HG03135 (cell line): ENCODE measurements at regions not wholly inside any gene's neighbourhood (a gene's known extent, or its start where the extent isn't known, plus 50 kb on each side); places are given as distances from the start of the nearest gene placed in this dataset.

Experiments used
- ATAC-seq: cut with Tn5 transposase; IDR thresholded peaks from one replicate; pipeline ENCODE4 v1.9.1; 2021; ENCODE audit warnings: mild to moderate bottlenecking, moderate library complexity; ENCODE audit not compliant: unreplicated experiment

GRCh38 chr4:80145739-80146138 lies 51.6 kb upstream of the PRDM8 start:
- ATAC-seq, result no peak

- ATAC-seq, result no peak
Measured at GRCh38 chr4:80144676-80145470, 52.4 kb upstream of the PRDM8 start.

- ATAC-seq, result no peak
Measured at GRCh38 chr4:80143307-80143679, 54.0 kb upstream of the PRDM8 start.

GRCh38 chr4:80142394-80143306 lies 54.7 kb upstream of the PRDM8 start:
- ATAC-seq, result no peak

DNA sequence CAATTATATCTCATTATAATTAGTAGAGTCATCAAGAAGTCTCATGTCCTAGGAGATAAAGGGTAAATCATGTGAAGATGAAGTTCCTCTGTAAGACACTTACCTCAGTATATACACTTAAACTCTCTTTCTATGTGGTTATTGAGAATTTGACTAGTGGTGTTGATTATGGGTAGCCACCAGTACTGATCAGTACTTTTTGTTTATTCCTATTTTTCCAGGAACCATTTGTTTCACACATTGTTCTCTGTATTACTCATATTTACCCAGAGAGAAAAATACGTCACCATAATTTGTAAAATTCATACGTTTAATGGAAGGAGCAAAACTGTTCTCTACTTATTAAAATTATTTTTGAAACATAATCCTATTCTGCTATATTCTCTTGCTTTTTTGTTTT lies 55.8 kb upstream of the PRDM8 start:
- no peak for ATAC-seq

DNA sequence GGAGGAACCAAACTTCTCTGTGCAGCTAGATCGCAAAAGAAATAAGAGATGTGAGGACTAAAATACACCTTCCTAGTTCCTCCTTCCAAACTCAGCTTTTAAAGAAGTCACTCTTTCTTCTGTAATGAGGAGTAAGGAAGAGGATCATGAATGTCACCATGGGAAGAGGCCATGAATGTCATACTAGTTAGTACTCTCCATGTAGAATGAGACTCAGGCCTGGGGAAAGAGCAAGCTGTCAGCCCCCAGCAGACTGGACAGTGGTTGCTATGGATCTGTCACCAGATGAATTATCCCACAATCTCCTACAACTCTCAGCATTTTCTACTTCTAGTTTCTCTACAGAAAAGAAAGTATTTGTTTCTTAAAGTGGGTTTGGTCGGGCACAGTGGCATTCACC lies 57.1 kb upstream of the PRDM8 start:
- no peak for ATAC-seq

GRCh38 chr4:80139671-80140070 lies 57.6 kb upstream of the PRDM8 start:
- no peak for ATAC-seq

DNA sequence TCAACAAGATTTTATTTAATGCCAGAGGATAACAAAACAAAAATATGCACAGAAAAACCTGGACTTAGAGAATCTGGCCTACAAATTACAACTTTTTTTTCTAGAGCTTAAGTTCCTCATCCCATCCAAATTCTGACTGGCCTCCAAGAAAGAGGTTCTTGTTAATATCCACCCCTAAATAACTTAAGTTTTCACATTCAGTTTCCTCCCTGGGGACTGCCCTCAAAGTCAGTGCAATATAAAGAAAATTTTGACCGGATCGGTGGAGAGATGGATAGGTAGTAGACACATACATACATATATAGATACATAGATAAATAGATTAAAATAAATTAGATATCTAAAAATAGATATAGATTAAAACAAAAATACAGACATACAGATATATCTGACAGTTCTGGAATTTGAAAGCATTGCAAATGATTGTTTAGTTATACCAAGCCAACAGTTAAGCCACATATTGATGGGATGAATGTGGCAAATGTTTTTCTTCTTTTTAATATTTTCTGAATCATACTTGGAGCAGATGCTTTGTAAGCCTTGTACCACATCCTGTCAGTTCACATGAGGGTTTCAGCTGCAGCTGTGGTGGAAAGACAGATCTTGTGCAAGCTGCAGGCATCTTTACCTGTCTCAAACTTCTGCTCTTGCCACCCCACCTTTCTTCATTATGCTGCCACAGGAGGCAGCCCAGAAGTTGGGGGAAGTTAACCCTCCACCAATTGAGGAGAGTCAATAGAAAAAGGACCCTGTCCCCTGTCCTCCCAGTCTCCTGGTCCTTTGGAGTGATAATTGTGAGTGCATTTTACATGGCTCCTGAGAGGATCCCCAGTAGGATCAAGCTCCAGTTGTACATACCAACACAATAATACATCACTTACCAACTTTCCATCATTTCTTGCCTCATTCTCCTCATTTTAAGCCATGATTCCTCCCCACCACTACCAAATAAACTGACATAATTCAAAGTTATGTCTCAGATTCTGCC lies 58.5 kb upstream of the PRDM8 start:
- ATAC-seq, result peak; percentile 99

- ATAC-seq, result no peak
Measured at GRCh38 chr4:80137631-80138030, 59.7 kb upstream of the PRDM8 start.

- ATAC-seq, result no peak
Measured at GRCh38 chr4:80136270-80136669, 61.0 kb upstream of the PRDM8 start.

GRCh38 chr4:80135702-80136058 lies 61.6 kb upstream of the PRDM8 start:
- no peak for ATAC-seq

GRCh38 chr4:80134936-80135701 lies 62.1 kb upstream of the ANTXR2 start:
- ATAC-seq, result no peak

DNA sequence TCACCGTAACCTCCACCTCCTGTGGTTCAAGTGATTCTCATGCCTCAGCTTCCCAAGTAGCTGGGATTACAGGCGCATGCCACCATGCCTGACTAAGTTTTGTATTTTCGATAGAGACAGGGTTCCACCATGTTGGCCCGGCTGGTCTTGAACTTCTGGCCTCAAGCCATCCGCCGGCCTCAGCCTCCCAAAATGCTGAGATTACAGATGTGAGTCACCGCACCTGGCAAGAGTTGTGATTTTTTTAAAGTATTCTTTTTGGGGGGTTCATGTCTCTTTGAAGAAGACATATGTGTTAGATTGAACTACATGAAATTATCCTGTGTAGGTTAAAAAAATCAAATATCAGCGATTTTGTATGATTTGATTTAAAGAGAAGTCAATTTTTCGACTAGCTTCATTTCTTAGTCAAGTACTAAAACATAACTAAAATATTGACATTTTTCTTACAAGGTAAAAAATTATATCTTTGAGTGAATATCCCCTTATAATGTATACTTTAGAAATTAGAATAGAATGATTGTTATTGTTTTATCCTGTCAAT lies 60.3 kb upstream of the ANTXR2 start:
- no peak for ATAC-seq

- ATAC-seq, result no peak
Measured at GRCh38 chr4:80129785-80130184, 56.8 kb upstream of the ANTXR2 start.

GRCh38 chr4:80128941-80129340 lies 55.9 kb upstream of the ANTXR2 start:
- ATAC-seq, result no peak

DNA sequence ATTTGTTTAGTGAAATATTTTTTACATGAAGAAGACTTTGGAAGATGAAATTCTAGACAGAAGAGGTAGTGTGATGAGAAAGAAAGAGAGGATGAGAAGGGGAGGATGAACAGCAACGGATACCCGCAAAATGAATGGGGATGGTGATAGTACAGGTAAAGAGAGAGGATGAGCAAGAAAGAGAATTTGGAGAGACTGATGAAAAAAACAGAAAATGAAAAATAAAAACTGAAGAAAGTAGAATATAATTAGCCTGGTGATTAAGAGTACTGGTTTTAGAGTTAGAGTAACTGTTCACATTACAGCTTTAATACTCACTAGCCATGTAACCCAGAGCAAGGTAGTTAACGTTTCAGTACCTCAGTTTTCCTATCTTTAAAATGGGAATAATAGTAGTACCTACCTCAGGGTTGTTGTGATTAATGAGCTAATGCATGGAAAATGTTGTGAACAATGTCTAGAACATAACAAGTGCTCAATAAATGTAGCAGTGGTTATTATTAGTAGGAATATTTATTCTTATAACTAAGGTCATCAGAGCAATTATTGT lies 54.9 kb upstream of the ANTXR2 start:
- ATAC-seq, result no peak

DNA sequence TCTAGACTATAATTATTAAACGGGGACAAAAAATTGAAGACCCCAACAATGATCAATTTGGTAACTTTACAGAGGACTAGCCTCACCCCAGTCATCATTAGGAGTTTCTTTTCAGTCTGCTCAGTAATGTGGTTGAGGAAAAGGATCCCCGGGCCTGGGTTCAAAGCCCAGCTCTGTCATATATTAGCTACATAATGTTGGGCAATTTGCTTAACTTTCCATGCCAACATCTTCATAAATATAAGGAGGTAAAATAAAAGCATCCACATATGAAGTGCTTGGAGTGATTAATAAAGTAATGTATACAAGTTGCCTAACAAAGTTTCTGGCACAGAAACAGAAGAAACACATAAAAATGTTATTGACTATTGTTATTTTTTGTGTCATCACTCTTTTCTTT lies 53.4 kb upstream of the ANTXR2 start:
- no peak for ATAC-seq

DNA sequence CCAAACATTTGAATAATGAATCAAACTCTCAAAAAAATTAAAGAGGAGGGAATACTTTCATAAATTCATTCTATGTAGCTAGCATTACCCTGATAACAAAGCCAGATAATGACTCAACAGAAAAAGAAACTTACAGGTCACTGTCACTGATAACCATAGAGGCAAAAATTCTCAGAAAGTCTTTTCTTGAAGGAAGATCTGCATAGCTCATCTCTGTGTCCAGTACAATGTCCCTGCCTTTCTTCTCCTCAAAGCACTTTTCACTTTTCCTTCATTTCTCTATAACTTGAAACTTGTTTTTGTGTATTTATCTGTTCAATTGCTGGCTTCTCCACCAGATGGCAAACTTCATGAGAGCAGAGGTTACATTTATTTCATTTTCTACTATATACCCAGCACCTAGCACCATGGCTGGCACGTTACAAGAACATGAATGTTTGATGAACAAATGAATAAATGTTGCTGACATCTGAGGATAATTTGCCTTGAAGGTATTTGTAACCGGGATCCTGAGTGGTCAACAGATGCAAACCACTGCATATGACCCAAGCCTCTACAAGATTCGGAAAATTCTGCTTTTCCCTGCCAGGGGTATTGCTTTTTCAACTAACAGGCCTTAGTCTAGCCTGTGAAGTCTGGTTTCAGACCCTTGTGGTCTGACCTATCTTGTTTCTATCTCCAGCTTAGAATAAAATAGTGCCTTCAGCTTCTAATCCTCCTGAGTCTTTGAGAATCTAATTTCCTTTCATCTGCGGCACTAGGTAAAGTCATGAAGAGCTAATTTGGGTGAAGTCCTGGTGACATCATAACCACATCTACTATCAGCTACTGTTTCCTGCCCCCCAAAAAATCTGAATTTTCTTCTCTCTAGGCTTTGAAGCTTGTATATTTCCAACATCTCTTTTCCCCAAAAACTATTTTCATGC lies 52.5 kb upstream of the ANTXR2 start:
- peak; percentile 50 for ATAC-seq
